Esophagus muscularis mucosa (tissue), 3 donors: ENCODE measurements at regions not wholly inside any gene's neighbourhood (a gene's known extent, or its start where the extent isn't known, plus 50 kb on each side); places are given as distances from the start of the nearest gene placed in this dataset.

ENCODE experiments used
- CTCF ChIP-seq, 3 experiments: fragments of 200-600 bp in 2 of 3; fragments of 450-650 bp in 1 of 3; sonication (generic) in 2 of 3; IDR thresholded peaks; one replicate each; pipeline ENCODE4 v1.5.1; 2017 to 2019; ENCODE audit warnings: antibody characterized with exemption in 3 of 3, mild to moderate bottlenecking in 2 of 3, moderate library complexity in 1 of 3
- POLR2A ChIP-seq: fragments of 450-650 bp; IDR thresholded peaks from one replicate; pipeline ENCODE4 v1.6.1; 2017; ENCODE audit warnings: antibody characterized with exemption, moderate library complexity, mild to moderate bottlenecking, low read depth
- POLR2AphosphoS5 ChIP-seq, 2 donors: sonication (generic); formaldehyde crosslinking; IDR thresholded peaks; one replicate each; pipeline ENCODE4 v1.6.1; 2017; ENCODE audit warnings: antibody characterized with exemption in 2 of 2

DNA sequence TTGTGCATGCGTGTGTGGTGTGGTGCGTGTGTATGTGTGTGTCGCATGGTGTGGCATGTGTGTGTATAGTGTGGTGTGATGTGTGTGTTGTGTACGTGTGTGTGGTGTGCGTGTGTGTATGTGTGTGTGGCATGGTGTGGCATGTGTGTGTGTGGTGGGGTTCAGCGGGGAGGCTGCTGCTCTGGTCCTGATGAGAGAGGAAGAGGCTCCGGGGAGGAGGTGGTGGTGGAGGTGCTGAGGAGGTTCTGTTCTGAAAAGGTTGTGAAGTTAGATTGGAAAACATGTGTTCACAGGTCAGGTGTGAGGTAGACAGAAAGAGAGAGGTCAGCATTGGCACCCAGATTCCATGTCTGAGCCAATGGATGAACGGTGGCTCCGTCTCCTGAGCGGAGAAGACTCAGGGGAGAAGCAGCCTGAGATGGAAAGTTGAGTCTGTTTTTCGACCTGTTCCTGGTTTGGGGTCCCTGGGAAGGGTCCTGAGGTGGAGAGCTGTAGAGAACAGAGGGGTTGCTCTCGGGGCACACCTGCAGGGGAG, 67.2 kb upstream of the HDAC4 start:
- TF ChIP-seq CTCF (IDR thresholded peaks at IDR 0.05) (no peak), POLR2AphosphoS5 (IDR thresholded peaks at IDR 0.05) (no peak), POLR2A (no peak)
